GM19025 (cell line): ENCODE measurements at regions not wholly inside any gene's neighbourhood (a gene's known extent, or its start where the extent isn't known, plus 50 kb on each side); places are given as distances from the start of the nearest gene placed in this dataset.

ENCODE experiments used
- ATAC-seq: cut with Tn5 transposase; IDR thresholded peaks from one replicate; pipeline ENCODE4 v1.9.1; 2021; ENCODE audit warnings: mild to moderate bottlenecking, low read depth, moderate library complexity; ENCODE audit not compliant: unreplicated experiment

DNA sequence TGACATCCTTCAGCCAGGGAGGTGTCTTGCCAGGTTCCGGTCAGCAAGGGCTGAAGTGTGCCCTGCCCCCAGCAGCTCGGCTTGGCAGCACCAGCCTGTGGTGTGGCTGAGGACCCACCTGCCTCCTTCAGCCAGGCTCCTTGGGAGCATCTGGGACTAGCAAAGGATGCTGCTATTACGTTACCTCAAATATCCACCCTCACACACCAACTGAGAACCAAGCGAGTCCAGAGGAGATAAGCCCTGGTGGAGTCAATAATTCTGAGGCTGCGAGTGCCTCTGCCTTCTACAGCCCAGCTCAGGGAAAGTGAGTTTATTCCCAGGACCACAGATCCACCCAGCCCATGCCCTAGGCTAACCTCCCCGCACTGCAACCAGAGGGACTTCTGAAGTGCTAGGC, 57.1 kb upstream of the FSTL4 start:
- no peak for ATAC-seq

DNA sequence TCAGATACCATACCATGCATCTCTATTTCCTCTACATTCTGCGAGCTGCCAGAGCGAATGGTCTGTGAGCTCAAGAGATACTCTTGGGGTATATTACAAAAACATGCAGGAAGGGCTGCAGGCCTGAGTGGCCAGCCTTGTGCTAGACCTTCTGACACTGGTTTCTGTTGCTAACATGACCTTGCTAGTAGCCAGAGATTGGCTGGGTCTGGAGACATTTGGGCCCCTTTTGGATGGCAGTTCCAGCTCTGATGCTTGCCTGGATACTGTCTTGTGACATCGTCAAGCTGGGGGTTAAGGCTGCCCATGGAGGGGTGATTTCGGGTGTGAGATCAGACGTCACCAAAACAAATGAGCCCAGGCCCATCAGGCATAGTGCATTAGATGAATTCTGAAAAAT, 56.1 kb upstream of the FSTL4 start:
- no peak for ATAC-seq

DNA sequence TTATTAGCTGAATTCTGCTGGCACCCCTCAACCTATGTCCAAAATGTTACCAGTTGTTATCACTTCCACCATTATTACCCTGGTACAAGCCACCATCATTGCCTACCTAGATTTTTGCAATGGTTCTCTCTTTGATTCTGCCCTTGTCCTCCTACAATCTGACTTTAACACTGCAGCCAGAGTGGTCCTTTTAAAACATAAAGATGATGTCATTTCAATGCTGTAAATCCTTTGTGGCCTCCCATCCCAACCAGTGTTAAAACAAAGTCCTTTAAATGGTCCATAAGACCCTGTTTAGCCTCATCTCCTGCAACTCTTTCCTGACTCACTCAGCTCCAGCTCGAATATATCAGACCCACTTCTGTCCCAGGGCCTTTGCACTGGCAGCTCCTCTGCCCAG, 54.9 kb upstream of the FSTL4 start:
- ATAC-seq: no peak

DNA sequence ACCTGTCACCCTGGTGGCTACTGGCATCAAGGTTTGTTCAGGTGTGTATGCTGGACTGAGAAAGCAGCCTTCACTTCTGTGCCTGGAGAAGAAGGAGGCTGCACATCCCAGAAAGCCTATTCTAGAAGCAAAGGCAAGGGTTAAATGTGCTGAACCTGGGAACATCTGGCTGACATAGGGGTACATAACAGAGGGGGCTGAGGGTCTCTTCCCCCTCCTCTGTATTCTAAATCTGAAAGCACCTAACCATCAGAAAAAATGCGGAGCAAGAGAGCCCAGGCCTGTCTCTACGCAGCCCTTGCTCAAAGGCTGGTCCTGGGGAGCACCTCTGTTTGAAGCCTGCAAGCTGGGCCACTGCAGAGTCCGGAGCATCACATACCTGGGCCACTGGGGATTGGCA, 53.2 kb upstream of the FSTL4 start:
- no peak for ATAC-seq

GRCh38 chr5:133664422-133664821, 52.1 kb upstream of the FSTL4 start:
- no peak for ATAC-seq

GRCh38 chr5:133663397-133664054, 51.2 kb upstream of the FSTL4 start:
- ATAC-seq: no peak

GRCh38 chr5:133662578-133662977, 50.2 kb upstream of the FSTL4 start:
- ATAC-seq: no peak
